ENCODE measurements at regions not wholly inside any gene's neighbourhood (a gene's known extent, or its start where the extent isn't known, plus 50 kb on each side); places are given as distances from the start of the nearest gene placed in this dataset.
"Not testable (repeated sequence)": the region's sequence is repeated elsewhere in the genome, so short reads cannot be mapped to it uniquely, and the experiment has no call there.

DNA sequence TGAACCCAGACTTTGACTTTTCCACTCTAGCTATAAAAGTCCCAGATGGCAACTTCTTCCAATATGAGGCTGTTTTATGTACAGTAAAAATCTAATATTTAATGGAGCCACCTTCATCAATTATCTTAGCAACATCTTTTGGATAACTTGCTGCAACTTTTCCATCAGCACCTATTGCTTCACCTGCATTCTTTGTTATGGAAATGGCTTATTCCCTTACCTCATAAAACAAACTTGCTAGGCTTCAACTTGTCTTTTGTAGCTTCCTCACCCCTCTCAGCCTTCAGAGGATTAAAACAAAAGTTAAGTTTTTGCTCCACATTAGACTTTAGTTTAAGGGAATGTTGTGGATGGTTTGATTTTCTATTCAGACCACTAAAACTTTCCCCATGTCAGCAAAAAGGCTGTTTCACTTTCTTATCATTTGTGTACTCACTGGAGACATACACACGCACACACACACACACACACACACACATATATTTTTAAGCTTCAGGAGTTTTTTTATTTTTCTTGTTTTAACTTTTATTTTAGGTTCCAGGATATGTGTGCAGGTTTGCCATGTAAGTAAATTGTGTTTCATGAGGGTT lies 1296.1 kb upstream of the PABPC4L start:
- no peak for DNase-seq
- in situ Hi-C loops (cut with HindIII; ENCODE audit: low pct_ligation_motif_present, low sequenced_read_pairs) = no loop called here
- Histone ChIP-seq H3K27me3 (replicated peaks) (no peaks in the 10 kb centered on the region), H3K27ac (no peak overlapping the region), H3K36me3 (replicated peaks) (no peaks in the 10 kb centered on the region), H3K4me3 (ENCODE audit: low read depth, low read length) (no peak overlapping the region)
- TF ChIP-seq, protein P1, sequence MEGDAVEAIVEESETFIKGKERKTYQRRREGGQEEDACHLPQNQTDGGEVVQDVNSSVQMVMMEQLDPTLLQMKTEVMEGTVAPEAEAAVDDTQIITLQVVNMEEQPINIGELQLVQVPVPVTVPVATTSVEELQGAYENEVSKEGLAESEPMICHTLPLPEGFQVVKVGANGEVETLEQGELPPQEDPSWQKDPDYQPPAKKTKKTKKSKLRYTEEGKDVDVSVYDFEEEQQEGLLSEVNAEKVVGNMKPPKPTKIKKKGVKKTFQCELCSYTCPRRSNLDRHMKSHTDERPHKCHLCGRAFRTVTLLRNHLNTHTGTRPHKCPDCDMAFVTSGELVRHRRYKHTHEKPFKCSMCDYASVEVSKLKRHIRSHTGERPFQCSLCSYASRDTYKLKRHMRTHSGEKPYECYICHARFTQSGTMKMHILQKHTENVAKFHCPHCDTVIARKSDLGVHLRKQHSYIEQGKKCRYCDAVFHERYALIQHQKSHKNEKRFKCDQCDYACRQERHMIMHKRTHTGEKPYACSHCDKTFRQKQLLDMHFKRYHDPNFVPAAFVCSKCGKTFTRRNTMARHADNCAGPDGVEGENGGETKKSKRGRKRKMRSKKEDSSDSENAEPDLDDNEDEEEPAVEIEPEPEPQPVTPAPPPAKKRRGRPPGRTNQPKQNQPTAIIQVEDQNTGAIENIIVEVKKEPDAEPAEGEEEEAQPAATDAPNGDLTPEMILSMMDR (IDR thresholded peaks at IDR 0.05; ENCODE audit: low read depth, low read length, missing control alignments) = no peak

DNA sequence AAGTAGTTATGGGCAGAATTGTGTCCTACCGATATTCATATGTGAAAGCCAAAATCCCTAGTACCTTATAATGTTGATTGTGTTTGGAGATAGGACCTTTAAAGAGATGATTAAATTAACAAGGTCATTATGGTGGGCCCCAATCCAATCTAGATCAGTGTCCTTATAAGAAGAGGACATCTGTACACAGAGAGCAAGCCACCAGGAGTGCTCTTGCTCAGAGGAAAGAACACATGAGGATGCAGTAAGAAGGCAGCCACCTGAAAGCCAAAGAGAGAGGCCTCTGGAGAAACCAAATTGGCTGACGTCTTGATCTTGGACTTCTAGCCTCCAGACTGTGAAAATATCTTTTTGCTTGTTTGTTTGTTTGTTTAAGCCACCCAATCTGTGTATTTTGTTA lies 1290.8 kb upstream of the PABPC4L start:
- in situ Hi-C loops (cut with HindIII; ENCODE audit: low pct_ligation_motif_present, low sequenced_read_pairs) = no loop called here
- TF ChIP-seq, protein P1 (IDR thresholded peaks at IDR 0.05; ENCODE audit: low read depth, low read length, missing control alignments) = no peak
- no peak for DNase-seq
- Histone ChIP-seq H3K36me3 (replicated peaks) (no peaks in the 10 kb centered on the region), H3K27ac (no peak overlapping the region), H3K4me3 (ENCODE audit: low read depth, low read length) (no peak overlapping the region), H3K27me3 (replicated peaks) (no peaks in the 10 kb centered on the region)

DNA sequence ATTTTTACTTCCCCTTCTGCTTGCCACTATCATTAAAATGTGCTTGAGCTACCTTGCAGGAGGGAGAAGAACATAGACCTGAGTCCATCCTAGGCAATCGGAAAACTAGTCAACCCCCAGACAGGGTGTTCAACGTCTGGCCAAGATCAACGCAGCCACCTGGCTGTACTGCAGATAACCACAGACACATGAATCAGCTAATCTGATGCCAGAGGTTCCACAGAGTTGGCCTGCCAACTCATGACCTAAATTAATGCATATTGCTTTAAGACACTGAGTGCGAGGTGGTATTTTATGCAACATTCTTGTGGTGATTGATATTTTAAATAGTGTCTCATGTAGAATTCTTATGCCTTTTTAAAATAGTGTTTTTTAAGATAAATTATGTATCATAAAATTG lies 1283.8 kb upstream of the PABPC4L start:
- in situ Hi-C loops (cut with HindIII; ENCODE audit: low pct_ligation_motif_present, low sequenced_read_pairs) = no loop called here
- Histone ChIP-seq H3K4me3 (ENCODE audit: low read depth, low read length) (no peak overlapping the region), H3K27me3 (replicated peaks) (no peaks in the 10 kb centered on the region), H3K36me3 (replicated peaks) (no peaks in the 10 kb centered on the region), H3K27ac (no peak overlapping the region)
- no peak for DNase-seq
- TF ChIP-seq, protein P1 (IDR thresholded peaks at IDR 0.05; ENCODE audit: low read depth, low read length, missing control alignments) = no peak

DNA sequence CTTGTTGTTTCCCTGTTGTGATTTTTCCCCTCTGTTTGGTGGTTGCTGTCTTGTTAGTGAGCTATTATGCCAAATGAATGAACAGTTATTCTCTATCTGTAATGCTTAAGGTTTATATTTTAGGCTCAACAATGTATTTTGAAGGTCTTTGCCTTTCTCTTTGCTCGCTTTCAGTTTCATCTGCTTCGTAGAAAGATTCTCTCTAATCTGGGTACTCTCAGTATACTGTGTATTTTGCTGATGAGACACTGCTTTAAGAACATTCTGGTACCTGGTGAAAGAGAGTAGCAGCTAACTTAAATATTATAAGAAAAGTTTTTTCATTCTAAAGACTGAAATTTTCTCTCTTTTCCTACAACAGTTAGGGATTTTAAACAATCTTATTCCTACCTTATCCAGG lies 1274.7 kb upstream of the PABPC4L start:
- Histone ChIP-seq H3K36me3 (replicated peaks) (no peaks in the 10 kb centered on the region), H3K27me3 (replicated peaks) (no peaks in the 10 kb centered on the region), H3K4me3 (ENCODE audit: low read depth, low read length) (no peak overlapping the region), H3K27ac (no peak overlapping the region)
- TF ChIP-seq, protein P1 (IDR thresholded peaks at IDR 0.05; ENCODE audit: low read depth, low read length, missing control alignments) = no peak
- DNase-seq = no peak
- in situ Hi-C loops (cut with HindIII; ENCODE audit: low pct_ligation_motif_present, low sequenced_read_pairs) = no loop called here

DNA sequence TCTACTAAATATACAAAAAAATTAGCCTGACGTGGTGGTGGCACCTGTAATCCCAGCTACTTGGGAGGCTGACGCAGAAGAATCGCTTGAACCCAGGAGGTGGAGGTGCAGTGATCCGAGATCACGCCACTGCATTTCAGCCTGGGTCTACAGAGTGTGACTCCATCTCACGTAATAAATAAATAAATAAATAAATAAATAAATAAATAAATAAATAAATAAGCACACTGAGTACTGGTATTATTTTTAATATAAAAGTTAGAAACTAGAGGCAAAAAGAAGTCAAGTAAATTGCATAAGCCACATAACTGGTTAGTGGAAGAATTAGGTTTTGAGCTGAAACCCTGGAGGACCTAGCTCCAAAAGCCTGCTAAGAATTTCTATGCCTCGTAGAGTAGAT lies 1262.7 kb upstream of the PABPC4L start:
- in situ Hi-C loops (cut with HindIII; ENCODE audit: low pct_ligation_motif_present, low sequenced_read_pairs) = no loop called here
- Histone ChIP-seq H3K27me3 (replicated peaks) (no peaks in the 10 kb centered on the region), H3K4me3 (ENCODE audit: low read depth, low read length) (no peak overlapping the region), H3K27ac (no peak overlapping the region), H3K36me3 (replicated peaks) (no peaks in the 10 kb centered on the region)
- DNase-seq = no peak
- TF ChIP-seq, protein P1 (IDR thresholded peaks at IDR 0.05; ENCODE audit: low read depth, low read length, missing control alignments) = no peak

DNA sequence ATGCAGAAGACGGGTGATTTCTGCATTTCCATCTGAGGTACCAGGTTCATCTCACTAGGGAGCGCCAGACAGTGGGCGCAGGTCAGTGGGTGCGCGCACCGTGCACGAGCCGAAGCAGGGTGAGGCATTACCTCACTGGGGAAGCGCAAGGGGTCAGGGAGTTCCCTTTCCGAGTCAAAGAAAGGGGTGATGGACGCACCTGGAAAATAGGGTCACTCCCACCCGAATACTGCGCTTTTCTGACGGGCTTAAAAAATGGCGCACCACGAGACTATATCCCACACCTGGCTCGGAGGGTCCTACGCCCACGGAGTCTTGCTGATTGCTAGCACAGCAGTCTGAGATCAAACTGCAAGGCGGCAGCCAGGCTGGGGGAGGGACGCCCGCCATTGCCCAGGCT lies 1246.0 kb upstream of the PABPC4L start:
- H3K27ac ChIP-seq; H3K36me3 ChIP-seq (replicated peaks); in situ Hi-C loops (cut with HindIII; ENCODE audit: low pct_ligation_motif_present, low sequenced_read_pairs); H3K27me3 ChIP-seq (replicated peaks); DNase-seq; H3K4me3 ChIP-seq (ENCODE audit: low read depth, low read length): not testable (repeated sequence)
